ENCODE measurements at regions not wholly inside any gene's neighbourhood (a gene's known extent, or its start where the extent isn't known, plus 50 kb on each side); places are given as distances from the start of the nearest gene placed in this dataset.

DNA sequence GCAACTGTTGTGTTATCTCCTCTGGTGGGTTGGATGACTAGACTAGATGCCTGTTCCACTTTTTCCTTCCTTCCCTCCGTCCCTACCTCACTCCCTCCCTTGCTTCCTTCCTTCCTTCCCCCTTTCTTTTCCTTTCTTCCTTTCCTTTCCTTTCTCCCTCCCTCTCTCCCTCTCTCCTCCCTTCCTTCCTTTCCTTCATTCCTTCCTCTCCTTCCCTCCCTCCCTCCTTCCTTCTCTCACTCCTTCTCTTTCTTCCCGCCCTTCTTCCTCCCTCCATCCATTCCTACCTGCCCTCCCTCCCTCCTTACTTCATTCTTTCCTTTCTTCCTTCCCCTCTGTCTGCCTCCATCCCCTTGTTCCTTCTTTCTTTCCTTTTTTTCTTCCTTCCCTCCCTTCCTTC is 1045.3 kb downstream of the OTOL1 start:
- CTCF ChIA-PET = no interaction called here
- H3K27ac ChIP-seq (ENCODE audit: extremely low read depth, low read depth, low read length) = no peak overlapping the region
- H3K9me3 ChIP-seq (ENCODE audit: control insufficient read depth, insufficient read depth, low read depth, low read length) = no peaks in the 10 kb centered on the region
- TF ChIP-seq, protein P1, sequence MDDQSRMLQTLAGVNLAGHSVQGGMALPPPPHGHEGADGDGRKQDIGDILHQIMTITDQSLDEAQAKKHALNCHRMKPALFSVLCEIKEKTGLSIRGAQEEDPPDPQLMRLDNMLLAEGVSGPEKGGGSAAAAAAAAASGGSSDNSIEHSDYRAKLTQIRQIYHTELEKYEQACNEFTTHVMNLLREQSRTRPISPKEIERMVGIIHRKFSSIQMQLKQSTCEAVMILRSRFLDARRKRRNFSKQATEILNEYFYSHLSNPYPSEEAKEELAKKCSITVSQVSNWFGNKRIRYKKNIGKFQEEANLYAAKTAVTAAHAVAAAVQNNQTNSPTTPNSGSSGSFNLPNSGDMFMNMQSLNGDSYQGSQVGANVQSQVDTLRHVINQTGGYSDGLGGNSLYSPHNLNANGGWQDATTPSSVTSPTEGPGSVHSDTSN (CRISPR knock-in tag; IDR thresholded peaks at IDR 0.05) = no peak
- TF ChIP-seq PRDM1 (tag by site-specific recombination; IDR thresholded peaks at IDR 0.05) (peak; percentile 61), ZNF366 (tag by site-specific recombination; conservative IDR thresholded peaks at IDR 0.05) (peak; percentile 63)
- H3K4me3 ChIP-seq (ENCODE audit: low read depth, low read length) = no peak overlapping the region
- H3K36me3 ChIP-seq (ENCODE audit: control insufficient read depth in 2 of 2, insufficient read depth in 1 of 2, low read length in 2 of 2) = no peaks in the 10 kb centered on the region
- POLR2A ChIA-PET = no interaction called here
- no peaks in the 10 kb centered on the region for H3K4me1 ChIP-seq (ENCODE audit: control insufficient read depth, insufficient read depth, low read length)

DNA sequence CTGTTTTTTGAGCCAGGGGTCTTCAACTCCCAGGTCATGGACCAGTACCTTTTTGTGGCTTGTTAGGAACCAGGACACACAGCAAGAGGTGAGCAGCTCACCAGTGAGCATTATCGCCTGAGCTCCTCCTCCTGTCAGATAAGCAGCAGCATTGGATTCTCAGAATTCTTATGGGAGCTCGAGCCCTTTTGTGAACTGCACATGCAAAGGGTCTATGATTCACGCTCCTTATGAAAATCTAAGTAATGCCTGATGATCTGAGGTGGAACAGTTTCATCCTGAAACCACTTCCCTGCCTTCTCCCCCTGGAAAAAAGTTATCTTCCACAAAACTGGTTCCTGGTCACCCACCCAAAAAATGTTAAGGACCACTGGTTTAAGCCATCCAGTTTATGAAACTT is 1047.6 kb downstream of the OTOL1 start:
- H3K9me3 ChIP-seq (ENCODE audit: control insufficient read depth, insufficient read depth, low read depth, low read length) = no peaks in the 10 kb centered on the region
- no peak overlapping the region for H3K4me3 ChIP-seq (ENCODE audit: low read depth, low read length)
- H3K27ac ChIP-seq (ENCODE audit: extremely low read depth, low read depth, low read length) = no peak overlapping the region
- no peaks in the 10 kb centered on the region for H3K4me1 ChIP-seq (ENCODE audit: control insufficient read depth, insufficient read depth, low read length)
- POLR2A ChIA-PET = no interaction called here
- H3K36me3 ChIP-seq (ENCODE audit: control insufficient read depth in 2 of 2, insufficient read depth in 1 of 2, low read length in 2 of 2) = no peaks in the 10 kb centered on the region
- CTCF ChIA-PET = interaction anchor here (0.6 kb wide), 1 partner anchor 494 kb away, joined by 3 read pairs; no protein-coding TSS in a partner anchor
- TF ChIP-seq ZNF785 (tag by site-specific recombination; IDR thresholded peaks at IDR 0.05) = no peak
- no peak for TF ChIP-seq ZNF514 (tag by site-specific recombination; IDR thresholded peaks at IDR 0.05)
- no peak for TF ChIP-seq ZBTB17 (tag by site-specific recombination; IDR thresholded peaks at IDR 0.05)
- TF ChIP-seq ZSCAN16 (tag by site-specific recombination; IDR thresholded peaks at IDR 0.05) = no peak
- TF ChIP-seq HOXD13 (CRISPR knock-in tag; IDR thresholded peaks at IDR 0.05; ENCODE audit: borderline replicate concordance) = no peak
- no peak for TF ChIP-seq ZNF311 (tag by site-specific recombination; IDR thresholded peaks at IDR 0.05; ENCODE audit: borderline replicate concordance)
- no peak for TF ChIP-seq FEZF1 (tag by site-specific recombination; IDR thresholded peaks at IDR 0.05)
- no peak for TF ChIP-seq SP2 (tag by site-specific recombination; IDR thresholded peaks at IDR 0.05)
- no peak for TF ChIP-seq ZNF792 (tag by site-specific recombination; IDR thresholded peaks at IDR 0.05)
- TF ChIP-seq ZBTB8A (tag by site-specific recombination; IDR thresholded peaks at IDR 0.05) = no peak
- TF ChIP-seq, protein P2, sequence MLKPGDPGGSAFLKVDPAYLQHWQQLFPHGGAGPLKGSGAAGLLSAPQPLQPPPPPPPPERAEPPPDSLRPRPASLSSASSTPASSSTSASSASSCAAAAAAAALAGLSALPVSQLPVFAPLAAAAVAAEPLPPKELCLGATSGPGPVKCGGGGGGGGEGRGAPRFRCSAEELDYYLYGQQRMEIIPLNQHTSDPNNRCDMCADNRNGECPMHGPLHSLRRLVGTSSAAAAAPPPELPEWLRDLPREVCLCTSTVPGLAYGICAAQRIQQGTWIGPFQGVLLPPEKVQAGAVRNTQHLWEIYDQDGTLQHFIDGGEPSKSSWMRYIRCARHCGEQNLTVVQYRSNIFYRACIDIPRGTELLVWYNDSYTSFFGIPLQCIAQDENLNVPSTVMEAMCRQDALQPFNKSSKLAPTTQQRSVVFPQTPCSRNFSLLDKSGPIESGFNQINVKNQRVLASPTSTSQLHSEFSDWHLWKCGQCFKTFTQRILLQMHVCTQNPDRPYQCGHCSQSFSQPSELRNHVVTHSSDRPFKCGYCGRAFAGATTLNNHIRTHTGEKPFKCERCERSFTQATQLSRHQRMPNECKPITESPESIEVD (tag by site-specific recombination; IDR thresholded peaks at IDR 0.05) = no peak
- no peak for TF ChIP-seq ZNF112 (tag by site-specific recombination; IDR thresholded peaks at IDR 0.05)
- no peak for TF ChIP-seq ZNF837 (tag by site-specific recombination; IDR thresholded peaks at IDR 0.05)
- TF ChIP-seq ZNF621 (tag by site-specific recombination; IDR thresholded peaks at IDR 0.05) = no peak
- no peak for TF ChIP-seq ZNF146 (tag by site-specific recombination; IDR thresholded peaks at IDR 0.05)

DNA sequence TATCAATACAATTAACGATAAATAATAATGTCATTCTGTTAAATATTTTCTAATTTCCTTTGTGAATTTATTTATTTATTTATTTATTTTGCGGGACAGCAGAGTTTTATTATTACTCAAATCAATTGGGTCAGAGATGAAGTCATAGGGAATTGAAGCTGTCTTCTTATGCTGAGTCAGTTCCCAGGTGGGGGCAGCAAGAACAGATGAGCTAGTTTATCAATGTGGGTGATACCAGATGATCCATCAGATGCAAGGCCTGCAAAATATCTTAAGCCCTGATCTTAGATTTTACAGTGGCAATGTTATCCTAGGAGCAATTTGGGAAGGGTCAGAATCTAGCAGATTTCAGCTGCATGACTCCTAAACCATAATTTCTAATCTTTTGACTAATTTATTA is 1050.3 kb downstream of the OTOL1 start:
- Histone ChIP-seq H3K4me1 (ENCODE audit: control insufficient read depth, insufficient read depth, low read length) (no peaks in the 10 kb centered on the region), H3K36me3 (ENCODE audit: control insufficient read depth in 2 of 2, insufficient read depth in 1 of 2, low read length in 2 of 2) (no peaks in the 10 kb centered on the region), H3K9me3 (ENCODE audit: control insufficient read depth, insufficient read depth, low read depth, low read length) (no peaks in the 10 kb centered on the region), H3K4me3 (ENCODE audit: low read depth, low read length) (no peak overlapping the region), H3K27ac (ENCODE audit: extremely low read depth, low read depth, low read length) (no peak overlapping the region)
- ChIA-PET POLR2A (no interaction called here), CTCF (interaction anchor here (0.5 kb wide), 1 partner anchor 610 kb away, joined by 3 read pairs; no protein-coding TSS in a partner anchor)
- TF ChIP-seq, protein P3, sequence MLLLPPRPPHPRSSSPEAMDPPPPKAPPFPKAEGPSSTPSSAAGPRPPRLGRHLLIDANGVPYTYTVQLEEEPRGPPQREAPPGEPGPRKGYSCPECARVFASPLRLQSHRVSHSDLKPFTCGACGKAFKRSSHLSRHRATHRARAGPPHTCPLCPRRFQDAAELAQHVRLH (tag by site-specific recombination; IDR thresholded peaks at IDR 0.05) = no peak
- no peak for TF ChIP-seq ZFHX2 (tag by site-specific recombination; conservative IDR thresholded peaks at IDR 0.05)
- no peak for TF ChIP-seq ZNF391 (tag by site-specific recombination; IDR thresholded peaks at IDR 0.05; ENCODE audit: borderline replicate concordance, low read depth)
- TF ChIP-seq ZNF610 (tag by site-specific recombination; IDR thresholded peaks at IDR 0.05; ENCODE audit: borderline replicate concordance) = no peak
- TF ChIP-seq MEIS1 (CRISPR knock-in tag; IDR thresholded peaks at IDR 0.05; ENCODE audit: borderline replicate concordance) = no peak
- no peak for TF ChIP-seq ZNF140 (tag by site-specific recombination; IDR thresholded peaks at IDR 0.05)
- TF ChIP-seq ZNF664 (tag by site-specific recombination; IDR thresholded peaks at IDR 0.05) = no peak
- TF ChIP-seq ZNF549 (tag by site-specific recombination; IDR thresholded peaks at IDR 0.05) = no peak
